ENCODE measurements at regions not wholly inside any gene's neighbourhood (a gene's known extent, or its start where the extent isn't known, plus 50 kb on each side); places are given as distances from the start of the nearest gene placed in this dataset.

DNA sequence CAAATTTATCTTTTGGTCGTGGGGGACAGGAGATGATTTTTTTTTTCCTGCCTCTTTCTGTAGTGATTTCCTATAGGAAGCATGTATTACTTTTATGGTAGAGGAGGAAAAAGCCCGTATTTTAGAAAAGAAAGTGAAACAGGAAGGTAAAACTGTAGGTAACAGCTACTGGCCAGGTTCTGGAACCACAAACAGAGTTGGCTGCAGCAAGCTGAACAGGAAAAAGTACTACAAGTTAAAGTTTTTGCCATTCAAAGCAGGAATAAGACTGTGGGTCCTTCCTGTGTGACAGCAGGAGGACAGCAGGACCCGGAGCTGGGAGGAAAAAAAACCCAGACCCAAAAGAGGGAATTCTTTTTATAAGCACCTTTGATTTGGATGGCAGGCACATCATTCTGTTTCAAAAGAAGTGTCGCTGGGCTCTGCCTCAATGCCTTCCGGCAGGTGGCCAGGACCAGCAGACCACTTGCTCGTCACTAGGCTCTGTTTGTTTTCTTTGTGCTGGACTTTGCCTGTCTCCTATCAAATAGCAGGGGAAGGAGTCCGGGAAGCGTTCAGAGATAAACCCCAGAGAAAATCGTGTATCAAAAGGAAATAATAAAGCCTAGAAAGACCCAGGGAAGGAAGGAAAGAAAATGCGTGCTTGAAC, 277.9 kb downstream of the ADGRA3 start:
- TF ChIP-seq, protein P1, sequence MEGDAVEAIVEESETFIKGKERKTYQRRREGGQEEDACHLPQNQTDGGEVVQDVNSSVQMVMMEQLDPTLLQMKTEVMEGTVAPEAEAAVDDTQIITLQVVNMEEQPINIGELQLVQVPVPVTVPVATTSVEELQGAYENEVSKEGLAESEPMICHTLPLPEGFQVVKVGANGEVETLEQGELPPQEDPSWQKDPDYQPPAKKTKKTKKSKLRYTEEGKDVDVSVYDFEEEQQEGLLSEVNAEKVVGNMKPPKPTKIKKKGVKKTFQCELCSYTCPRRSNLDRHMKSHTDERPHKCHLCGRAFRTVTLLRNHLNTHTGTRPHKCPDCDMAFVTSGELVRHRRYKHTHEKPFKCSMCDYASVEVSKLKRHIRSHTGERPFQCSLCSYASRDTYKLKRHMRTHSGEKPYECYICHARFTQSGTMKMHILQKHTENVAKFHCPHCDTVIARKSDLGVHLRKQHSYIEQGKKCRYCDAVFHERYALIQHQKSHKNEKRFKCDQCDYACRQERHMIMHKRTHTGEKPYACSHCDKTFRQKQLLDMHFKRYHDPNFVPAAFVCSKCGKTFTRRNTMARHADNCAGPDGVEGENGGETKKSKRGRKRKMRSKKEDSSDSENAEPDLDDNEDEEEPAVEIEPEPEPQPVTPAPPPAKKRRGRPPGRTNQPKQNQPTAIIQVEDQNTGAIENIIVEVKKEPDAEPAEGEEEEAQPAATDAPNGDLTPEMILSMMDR (conservative IDR thresholded peaks at IDR 0.05 in 1 of 2, IDR thresholded peaks at IDR 0.05 in 1 of 2; ENCODE audit: low read depth in 1 of 2, low read length in 2 of 2): no peak
- no peak for TF ChIP-seq EZH2 (IDR thresholded peaks at IDR 0.05; ENCODE audit: low read length, missing control alignments)

All from fibroblast of lung (primary cell).